Tongue (tissue), 1 donor: ENCODE measurements at regions not wholly inside any gene's neighbourhood (a gene's known extent, or its start where the extent isn't known, plus 50 kb on each side); places are given as distances from the start of the nearest gene placed in this dataset.
"Not testable (repeated sequence)": the region's sequence is repeated elsewhere in the genome, so short reads cannot be mapped to it uniquely, and the experiment has no call there.

Source experiments
- DNase-seq: peaks from one replicate; pipeline ENCODE4 v3.0.0-alpha.2; 2015

GRCh38 chr3:10109-10996, 186.2 kb upstream of the CHL1 start:
- DNase-seq: peak; percentile 18

- no peak for DNase-seq
These were observed 184.8 kb upstream of the CHL1 start for GRCh38 chr3:11734-12133.

- DNase-seq: no peak
These were observed 181.9 kb upstream of the CHL1 start for GRCh38 chr3:14652-15051.

GRCh38 chr3:16366-16765, 180.2 kb upstream of the CHL1 start:
- DNase-seq: no peak

GRCh38 chr3:20421-20820, 176.1 kb upstream of the CHL1 start:
- peak; percentile 10 for DNase-seq

- no peak for DNase-seq
These were observed 172.6 kb upstream of the CHL1 start for GRCh38 chr3:24006-24405.

GRCh38 chr3:25056-25455, 171.5 kb upstream of the CHL1 start:
- DNase-seq: no peak

- DNase-seq: not testable (repeated sequence)
These were observed 160.6 kb upstream of the CHL1 start for GRCh38 chr3:35985-36384.

- peak; percentile 18 for DNase-seq
These were observed 153.5 kb upstream of the CHL1 start for GRCh38 chr3:42871-43744.

- DNase-seq: no peak
These were observed 152.4 kb upstream of the CHL1 start for GRCh38 chr3:44028-44676.

GRCh38 chr3:44941-45340, 151.6 kb upstream of the CHL1 start:
- not testable (repeated sequence) for DNase-seq

GRCh38 chr3:46576-46975, 150.0 kb upstream of the CHL1 start:
- no peak for DNase-seq

- not testable (repeated sequence) for DNase-seq
These were observed 143.1 kb upstream of the CHL1 start for GRCh38 chr3:53441-53840.

GRCh38 chr3:54240-54639, 142.3 kb upstream of the CHL1 start:
- no peak for DNase-seq

GRCh38 chr3:56672-57071, 139.9 kb upstream of the CHL1 start:
- DNase-seq: no peak

- DNase-seq: no peak
These were observed 136.7 kb upstream of the CHL1 start for GRCh38 chr3:59854-60253.

GRCh38 chr3:63095-63765, 133.3 kb upstream of the CHL1 start:
- peak; percentile 12 for DNase-seq

GRCh38 chr3:69690-70089, 126.9 kb upstream of the CHL1 start:
- no peak for DNase-seq

- peak; percentile 4 for DNase-seq
These were observed 123.8 kb upstream of the CHL1 start for GRCh38 chr3:72776-73175.

- DNase-seq: no peak
These were observed 123.3 kb upstream of the CHL1 start for GRCh38 chr3:73271-73670.

- DNase-seq: no peak
These were observed 121.8 kb upstream of the CHL1 start for GRCh38 chr3:74676-75243.

GRCh38 chr3:75260-75659, 121.3 kb upstream of the CHL1 start:
- no peak for DNase-seq
